H1 (cell line): ENCODE measurements at regions not wholly inside any gene's neighbourhood (a gene's known extent, or its start where the extent isn't known, plus 50 kb on each side); places are given as distances from the start of the nearest gene placed in this dataset.

Experiments used
- CTCF ChIA-PET: fragments of 300-600 bp; sonication (Branson Sonifier 250); formaldehyde crosslinking; loops from one replicate; lab custom pipeline; 2021; ENCODE audit not compliant: partially characterized antibody; lab: Charles Lee
- POLR2A ChIA-PET: fragments of 300-600 bp; sonication (Branson Sonifier 250); formaldehyde crosslinking; loops from one replicate; lab custom pipeline; 2021; ENCODE audit warnings: inconsistent platforms; ENCODE audit not compliant: partially characterized antibody; lab: Charles Lee
- DNase-seq, 2 experiments: peaks; one replicate each; pipeline versions ENCODE4 v3.0.0 to v3.0.0-alpha.2; 2010 to 2022; ENCODE audit warnings: low spot score in 2 of 2, low read depth in 1 of 2, mixed read lengths in 1 of 2
- FAIRE-seq: peaks from 2 replicates; lab custom pipeline; 2011; peaks lifted over from hg19 to GRCh38; lab: Jason Lieb, UNC
- H2AFZ ChIP-seq: 2 replicates; pipeline ENCODE4 v1.8.1; 2012; ENCODE audit warnings: low read length, inconsistent platforms
- H2AK5ac ChIP-seq: 2 replicates; pipeline ENCODE4 v1.6.1; 2013; ENCODE audit warnings: low read depth, low read length
- H2BK120ac ChIP-seq: replicated peaks from 2 replicates; pipeline ENCODE3; 2013; ENCODE audit warnings: low read depth, low read length, inconsistent platforms
- H2BK12ac ChIP-seq: 2 replicates; pipeline ENCODE4 v1.6.1; 2013; ENCODE audit warnings: low read depth, low read length
- H2BK15ac ChIP-seq: 2 replicates; pipeline ENCODE4 v1.6.1; 2013; ENCODE audit warnings: low read length
- H2BK20ac ChIP-seq: 2 replicates; pipeline ENCODE4 v1.6.1; 2013; ENCODE audit warnings: low read length
- H2BK5ac ChIP-seq: 2 replicates; pipeline ENCODE4 v1.6.1; 2013; ENCODE audit warnings: low read depth, low read length
- H3K14ac ChIP-seq: 2 replicates; pipeline ENCODE4 v1.6.1; 2013; ENCODE audit warnings: inconsistent platforms; ENCODE audit not compliant: insufficient read length
- H3K18ac ChIP-seq: 2 replicates; pipeline ENCODE4 v1.6.1; 2013; ENCODE audit warnings: low read length; ENCODE audit errors: extremely low read depth
- H3K23ac ChIP-seq: 2 replicates; pipeline ENCODE4 v1.6.1; 2013; ENCODE audit warnings: inconsistent platforms; ENCODE audit not compliant: insufficient read length
- H3K23me2 ChIP-seq: 2 replicates; pipeline ENCODE4 v1.6.1; 2013; ENCODE audit warnings: low read depth, low read length
- H3K27ac ChIP-seq: 2 replicates; pipeline ENCODE4 v1.6.1; 2011; ENCODE audit warnings: low read depth, low read length, inconsistent platforms
- H3K27me3 ChIP-seq, 4 experiments: replicated peaks in 1 of 4; 1 replicate in 1 of 4; 2 replicates in 3 of 4; pipeline versions ENCODE4 v1.6.1 to v1.8.1; 2011 to 2013; ENCODE audit warnings: low read length in 3 of 4, mild to moderate bottlenecking in 3 of 4, inconsistent platforms in 2 of 4, mixed read lengths in 2 of 4, moderate library complexity in 1 of 4; ENCODE audit not compliant: control insufficient read depth in 3 of 4, insufficient read depth in 3 of 4; ENCODE audit errors: extremely low read depth in 1 of 4
- H3K36me3 ChIP-seq, 4 experiments: 2 replicates each; pipeline versions ENCODE4 v1.6.1 to v1.8.1; 2011 to 2013; ENCODE audit warnings: mild to moderate bottlenecking in 4 of 4, low read length in 3 of 4, moderate library complexity in 2 of 4, control low read depth in 1 of 4, inconsistent platforms in 1 of 4; ENCODE audit not compliant: insufficient read depth in 4 of 4, control insufficient read depth in 2 of 4
- H3K4ac ChIP-seq: replicated peaks from 2 replicates; pipeline ENCODE3; 2013; ENCODE audit warnings: low read length, low read depth, mixed read lengths, inconsistent platforms; ENCODE audit not compliant: insufficient read length
- H3K4me1 ChIP-seq, 4 experiments: replicated peaks in 1 of 4; 1 replicate in 1 of 4; 2 replicates in 3 of 4; pipeline versions ENCODE4 v1.6.1 to v1.8.1; 2011 to 2013; ENCODE audit warnings: low read length in 3 of 4, inconsistent platforms in 2 of 4, mixed read lengths in 1 of 4; ENCODE audit not compliant: insufficient read depth in 4 of 4, control insufficient read depth in 3 of 4
- H3K4me2 ChIP-seq, 2 experiments: 2 replicates each; pipeline versions ENCODE4 v1.6.1 to v1.8.1; 2011 to 2013; ENCODE audit warnings: low read depth in 2 of 2, low read length in 2 of 2, control low read depth in 1 of 2, inconsistent platforms in 1 of 2, mild to moderate bottlenecking in 1 of 2; ENCODE audit not compliant: insufficient read depth in 1 of 2
- H3K4me3 ChIP-seq, 4 experiments: fragments of 200-600, 300-600 bp in 1 of 4; sonication (generic), shearing (Covaris generic), sonication (Bioruptor Twin) in 1 of 4; 2 replicates each; pipeline versions ENCODE4 v1.5.1 to v1.8.1; 2011 to 2016; ENCODE audit warnings: low read length in 4 of 4, low read depth in 3 of 4, control low read depth in 2 of 4, inconsistent platforms in 2 of 4, mild to moderate bottlenecking in 2 of 4, mixed read lengths in 1 of 4, moderate library complexity in 1 of 4; ENCODE audit not compliant: insufficient read depth in 2 of 4; ENCODE audit errors: extremely low read depth in 1 of 4
- H3K56ac ChIP-seq: replicated peaks from 2 replicates; pipeline ENCODE3; 2013; ENCODE audit warnings: low read depth, mild to moderate bottlenecking, mixed read lengths, low read length, inconsistent platforms; ENCODE audit not compliant: insufficient read length
- H3K79me1 ChIP-seq: 2 replicates; pipeline ENCODE4 v1.6.1; 2013; ENCODE audit warnings: low read depth, low read length, control low read depth
- H3K79me2 ChIP-seq, 2 experiments: 2 replicates each; pipeline versions ENCODE4 v1.6.1 to v1.8.1; 2012 to 2013; ENCODE audit warnings: low read length in 2 of 2, mild to moderate bottlenecking in 2 of 2, inconsistent platforms in 1 of 2; ENCODE audit not compliant: insufficient read depth in 2 of 2, control insufficient read depth in 1 of 2
- H3K9ac ChIP-seq, 4 experiments: replicated peaks in 1 of 4; 1 replicate in 1 of 4; 2 replicates in 3 of 4; pipeline versions ENCODE4 v1.6.1 to v1.8.1; 2011 to 2013; ENCODE audit warnings: low read depth in 3 of 4, low read length in 3 of 4, control low read depth in 2 of 4, mild to moderate bottlenecking in 2 of 4, moderate library complexity in 2 of 4, inconsistent platforms in 1 of 4; ENCODE audit errors: extremely low read depth in 1 of 4
- H3K9me3 ChIP-seq, 2 experiments: 2 replicates each; pipeline versions ENCODE4 v1.6.1 to v1.8.1; 2012 to 2013; ENCODE audit warnings: mild to moderate bottlenecking in 2 of 2, moderate library complexity in 2 of 2, control low read depth in 1 of 2, inconsistent platforms in 1 of 2, low read depth in 1 of 2, low read length in 1 of 2, mixed read lengths in 1 of 2; ENCODE audit not compliant: insufficient read depth in 2 of 2
- H4K20me1 ChIP-seq, 2 experiments: replicated peaks in 1 of 2; 2 replicates each; pipeline versions ENCODE3 to v1.8.1; 2011 to 2013; ENCODE audit warnings: inconsistent platforms in 2 of 2, low read length in 2 of 2, mild to moderate bottlenecking in 1 of 2; ENCODE audit not compliant: insufficient read depth in 2 of 2, control insufficient read depth in 1 of 2
- H4K5ac ChIP-seq: 2 replicates; pipeline ENCODE4 v1.6.1; 2013; ENCODE audit warnings: low read length, low read depth, mixed read lengths, inconsistent platforms; ENCODE audit not compliant: insufficient read length
- H4K8ac ChIP-seq: 2 replicates; pipeline ENCODE4 v1.8.0; 2013; ENCODE audit warnings: mild to moderate bottlenecking, moderate library complexity, low read length, inconsistent platforms; ENCODE audit not compliant: insufficient read depth; ENCODE audit errors: extremely low read depth
- H4K91ac ChIP-seq: replicated peaks from 2 replicates; pipeline ENCODE3; 2013; ENCODE audit warnings: low read length, mixed read lengths, inconsistent platforms; ENCODE audit not compliant: insufficient read length
- ATF3 ChIP-seq: IDR thresholded peaks from 2 replicates; pipeline ENCODE4 v1.6.1; 2011; ENCODE audit warnings: low read depth, mild to moderate bottlenecking, low read length; ENCODE audit not compliant: insufficient read depth
- KDM4A ChIP-seq: IDR thresholded peaks from one replicate; pipeline ENCODE4 v1.7.1; 2012; ENCODE audit warnings: low read depth, mild to moderate bottlenecking, moderate library complexity, low read length, inconsistent platforms; ENCODE audit not compliant: severe bottlenecking
- RNF2 ChIP-seq: fragments of 200-900, 300-1000 bp; sonication (generic); IDR thresholded peaks from 2 replicates; pipeline ENCODE4 v1.7.1; 2016; ENCODE audit warnings: borderline replicate concordance, low read depth, mild to moderate bottlenecking, antibody characterized with exemption, low read length; ENCODE audit not compliant: poor library complexity, severe bottlenecking; ENCODE audit errors: missing control alignments
- WGBS, 2 experiments: shearing (Covaris generic) in 1 of 2; methylation state at CpG; one replicate each; pipeline versions ENCODE4 v1.1.6 to v1.1.7; 2013 to 2015; ENCODE audit warnings: low lambda C conversion rate in 2 of 2, mixed read lengths in 2 of 2, inconsistent platforms in 1 of 2, low coverage in 1 of 2, missing lambda C conversion rate in 1 of 2; ENCODE audit not compliant: insufficient replicate concordance in 2 of 2, insufficient coverage in 1 of 2, insufficient read length in 1 of 2; ENCODE audit errors: extremely low coverage in 1 of 2, missing lambda C conversion rate in 1 of 2; 5-methylcytosine and 5-hydroxymethylcytosine counted together

- Histone ChIP-seq H3K4me1 (peaks cover 0 to 6% (median 3%) of the 10 kb centered on the region in 4 experiments; a peak in 2 of 7 replicates), H2BK20ac (no peak overlapping the region), H2BK15ac (no peak overlapping the region), H3K27me3 (no peaks in the 10 kb centered on the region), H3K14ac (no peak overlapping the region), H3K4me2 (no peak overlapping the region), H4K20me1 (no peaks in the 10 kb centered on the region), H3K4me3 (no peak overlapping the region), H2BK120ac (no peak overlapping the region), H2BK12ac (no peak overlapping the region), H2AFZ (no peak overlapping the region), H4K5ac (no peak overlapping the region), H2BK5ac (no peak overlapping the region), H3K4ac (no peak overlapping the region), H3K18ac (no peak overlapping the region), H3K27ac (no peak overlapping the region), H3K79me2 (no peaks in the 10 kb centered on the region), H3K79me1 (no peaks in the 10 kb centered on the region), H4K8ac (no peak overlapping the region), H3K23me2 (no peaks in the 10 kb centered on the region), H3K9me3 (no peaks in the 10 kb centered on the region), H3K56ac (no peak overlapping the region), H2AK5ac (no peak overlapping the region), H4K91ac (no peak overlapping the region), H3K9ac (no peak overlapping the region), H3K36me3 (no peaks in the 10 kb centered on the region), H3K23ac (no peak overlapping the region)
- 94% methylated on average over 3 of the region's 3 CpGs; no CpG with 5 or more reads in 1 of the 2 experiments for WGBS, 2 experiments
- no peak for DNase-seq
- ChIA-PET POLR2A (no interaction called here), CTCF (no interaction called here)
- FAIRE-seq, result no peak
- TF ChIP-seq ATF3, result no peak
- TF ChIP-seq RNF2, result no peak
- no peak for TF ChIP-seq KDM4A
These were observed 268.5 kb downstream of the PTPRC start for GRCh38 chr1:198907423-198907746.
